ENCODE measurements at regions not wholly inside any gene's neighbourhood (a gene's known extent, or its start where the extent isn't known, plus 50 kb on each side); places are given as distances from the start of the nearest gene placed in this dataset.

DNA sequence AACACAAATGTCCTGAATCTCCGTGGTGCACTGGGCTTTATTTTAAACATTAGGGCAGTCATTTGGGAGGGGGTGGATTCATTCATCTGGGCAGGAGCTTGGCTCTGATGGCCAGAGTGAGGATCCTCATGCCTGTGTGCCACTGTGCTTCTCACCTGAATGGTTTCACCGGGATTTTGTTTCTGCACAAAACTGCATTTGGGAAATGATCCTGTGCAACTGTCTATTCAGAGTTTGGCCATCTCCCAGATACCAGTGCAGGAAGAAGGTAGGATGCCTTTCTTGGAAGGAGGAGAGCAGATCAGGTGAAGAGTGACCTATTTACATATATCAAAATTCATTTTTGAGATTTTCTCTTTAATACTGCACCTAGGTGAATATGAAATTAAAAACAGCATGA is 514.4 kb upstream of the SEMA6A start:
- TF ChIP-seq POLR2AphosphoS5 (IDR thresholded peaks at IDR 0.05), result no peak
- TF ChIP-seq, protein P1, sequence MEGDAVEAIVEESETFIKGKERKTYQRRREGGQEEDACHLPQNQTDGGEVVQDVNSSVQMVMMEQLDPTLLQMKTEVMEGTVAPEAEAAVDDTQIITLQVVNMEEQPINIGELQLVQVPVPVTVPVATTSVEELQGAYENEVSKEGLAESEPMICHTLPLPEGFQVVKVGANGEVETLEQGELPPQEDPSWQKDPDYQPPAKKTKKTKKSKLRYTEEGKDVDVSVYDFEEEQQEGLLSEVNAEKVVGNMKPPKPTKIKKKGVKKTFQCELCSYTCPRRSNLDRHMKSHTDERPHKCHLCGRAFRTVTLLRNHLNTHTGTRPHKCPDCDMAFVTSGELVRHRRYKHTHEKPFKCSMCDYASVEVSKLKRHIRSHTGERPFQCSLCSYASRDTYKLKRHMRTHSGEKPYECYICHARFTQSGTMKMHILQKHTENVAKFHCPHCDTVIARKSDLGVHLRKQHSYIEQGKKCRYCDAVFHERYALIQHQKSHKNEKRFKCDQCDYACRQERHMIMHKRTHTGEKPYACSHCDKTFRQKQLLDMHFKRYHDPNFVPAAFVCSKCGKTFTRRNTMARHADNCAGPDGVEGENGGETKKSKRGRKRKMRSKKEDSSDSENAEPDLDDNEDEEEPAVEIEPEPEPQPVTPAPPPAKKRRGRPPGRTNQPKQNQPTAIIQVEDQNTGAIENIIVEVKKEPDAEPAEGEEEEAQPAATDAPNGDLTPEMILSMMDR (IDR thresholded peaks at IDR 0.05), result no peak
- no peak for TF ChIP-seq POLR2A (IDR thresholded peaks at IDR 0.05)
- no peaks in the 10 kb centered on the region for H3K4me1 ChIP-seq (replicated peaks)
- intact Hi-C loops (cut with DNase I), result no loop called here
- no peaks in the 10 kb centered on the region for H3K36me3 ChIP-seq
- H3K4me3 ChIP-seq, result no peak overlapping the region
- DNase-seq (ENCODE audit: low spot score), result no peak
- H3K9me3 ChIP-seq, result no peaks in the 10 kb centered on the region
- WGBS, result 75% methylated on average over 2 of the region's 2 CpGs
- H3K27me3 ChIP-seq (replicated peaks; ENCODE audit: insufficient read depth), result no peaks in the 10 kb centered on the region
- no peak overlapping the region for H3K27ac ChIP-seq

- intact Hi-C loops (cut with DNase I), result no loop called here
Observed at GRCh38 chr5:117088176-117088575, 513.6 kb upstream of the SEMA6A start.

GRCh38 chr5:117084067-117084466 is 509.4 kb upstream of the SEMA6A start:
- no peaks in the 10 kb centered on the region for H3K4me1 ChIP-seq (replicated peaks)
- DNase-seq (ENCODE audit: low spot score), result no peak
- TF ChIP-seq, protein P1 (IDR thresholded peaks at IDR 0.05), result no peak
- TF ChIP-seq POLR2AphosphoS5 (IDR thresholded peaks at IDR 0.05) (no peak), POLR2A (IDR thresholded peaks at IDR 0.05) (no peak)

More at GRCh38 chr5:117088176-117088575, 513.6 kb upstream of the SEMA6A start:
- no peaks in the 10 kb centered on the region for H3K9me3 ChIP-seq
- H3K27ac ChIP-seq, result no peak overlapping the region
- H3K36me3 ChIP-seq, result no peaks in the 10 kb centered on the region
- TF ChIP-seq POLR2A (IDR thresholded peaks at IDR 0.05) (no peak), POLR2AphosphoS5 (IDR thresholded peaks at IDR 0.05) (no peak)
- TF ChIP-seq, protein P1 (IDR thresholded peaks at IDR 0.05), result no peak
- no peak for DNase-seq (ENCODE audit: low spot score)
- 96% methylated on average over 2 of the region's 2 CpGs for WGBS
- no peaks in the 10 kb centered on the region for H3K27me3 ChIP-seq (replicated peaks; ENCODE audit: insufficient read depth)
- no peak overlapping the region for H3K4me3 ChIP-seq
- no peaks in the 10 kb centered on the region for H3K4me1 ChIP-seq (replicated peaks)

DNA sequence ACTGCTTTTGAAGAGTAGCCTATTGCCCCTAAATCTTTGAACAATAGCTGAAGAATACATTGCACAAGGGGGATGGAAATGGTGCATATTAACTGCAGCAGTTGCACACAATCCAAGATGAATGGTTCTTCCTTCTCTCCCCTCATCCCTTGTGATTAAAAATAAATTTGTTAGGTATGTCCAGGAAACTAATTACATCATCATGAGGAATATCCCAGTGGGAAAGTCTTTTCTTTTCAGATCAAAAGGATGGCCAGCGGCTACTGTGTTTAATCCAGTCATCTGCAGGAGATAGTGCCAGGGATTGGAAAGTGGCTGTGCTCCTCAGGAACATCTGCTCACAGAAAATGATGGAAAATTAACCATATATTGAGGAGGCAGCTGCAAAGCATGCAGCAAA is 508.4 kb upstream of the SEMA6A start:
- Histone ChIP-seq H3K4me1 (replicated peaks) (no peaks in the 10 kb centered on the region), H3K27ac (no peak overlapping the region), H3K36me3 (no peaks in the 10 kb centered on the region), H3K27me3 (replicated peaks; ENCODE audit: insufficient read depth) (no peaks in the 10 kb centered on the region), H3K4me3 (no peak overlapping the region), H3K9me3 (no peaks in the 10 kb centered on the region)
- DNase-seq (ENCODE audit: low spot score), result no peak
- intact Hi-C loops (cut with DNase I), result no loop called here
- 81% methylated on average over 1 of the region's 1 CpG for WGBS
- TF ChIP-seq, protein P1 (IDR thresholded peaks at IDR 0.05), result no peak
- TF ChIP-seq POLR2AphosphoS5 (IDR thresholded peaks at IDR 0.05), result no peak
- no peak for TF ChIP-seq POLR2A (IDR thresholded peaks at IDR 0.05)

More at GRCh38 chr5:117084067-117084466, 509.4 kb upstream of the SEMA6A start:
- H3K9me3 ChIP-seq, result no peaks in the 10 kb centered on the region
- H3K27ac ChIP-seq, result no peak overlapping the region
- intact Hi-C loops (cut with DNase I), result no loop called here
- H3K36me3 ChIP-seq, result no peaks in the 10 kb centered on the region
- no peak overlapping the region for H3K4me3 ChIP-seq
- no peaks in the 10 kb centered on the region for H3K27me3 ChIP-seq (replicated peaks; ENCODE audit: insufficient read depth)

GRCh38 chr5:117077142-117077541 is 502.5 kb upstream of the SEMA6A start:
- intact Hi-C loops (cut with DNase I), result no loop called here
- WGBS, result 92% methylated on average over 2 of the region's 2 CpGs
- Histone ChIP-seq H3K9me3 (no peaks in the 10 kb centered on the region), H3K4me1 (replicated peaks) (no peaks in the 10 kb centered on the region), H3K4me3 (no peak overlapping the region), H3K36me3 (no peaks in the 10 kb centered on the region), H3K27me3 (replicated peaks; ENCODE audit: insufficient read depth) (no peaks in the 10 kb centered on the region), H3K27ac (no peak overlapping the region)
- no peak for DNase-seq (ENCODE audit: low spot score)
- TF ChIP-seq POLR2AphosphoS5 (IDR thresholded peaks at IDR 0.05) (no peak), POLR2A (IDR thresholded peaks at IDR 0.05) (no peak)
- TF ChIP-seq, protein P1 (IDR thresholded peaks at IDR 0.05), result no peak
